Liver (tissue), 3 donors: ENCODE measurements at regions not wholly inside any gene's neighbourhood (a gene's known extent, or its start where the extent isn't known, plus 50 kb on each side); places are given as distances from the start of the nearest gene placed in this dataset.

ENCODE experiments used
- CTCF ChIP-seq: fragments of 150-350 bp; IDR thresholded peaks from 2 replicates; pipeline ENCODE4 v1.5.1; 2017; ENCODE audit warnings: improper control_type of control experiment, low read depth, low read length; ENCODE audit not compliant: missing input control
- GABPA ChIP-seq, 2 donors: IDR thresholded peaks in 1 of 2; conservative IDR thresholded peaks in 1 of 2; 2 replicates each; pipeline ENCODE4 v1.6.1; 2016; ENCODE audit warnings: antibody characterized with exemption in 2 of 2, mild to moderate bottlenecking in 1 of 2, moderate library complexity in 1 of 2
- RXRA ChIP-seq, 2 donors: IDR thresholded peaks; 2 replicates each; pipeline ENCODE4 v1.6.1; 2017 to 2018; ENCODE audit warnings: antibody characterized with exemption in 2 of 2, mild to moderate bottlenecking in 1 of 2
- donor health status: healthy.
- donor health status: healthy.

DNA sequence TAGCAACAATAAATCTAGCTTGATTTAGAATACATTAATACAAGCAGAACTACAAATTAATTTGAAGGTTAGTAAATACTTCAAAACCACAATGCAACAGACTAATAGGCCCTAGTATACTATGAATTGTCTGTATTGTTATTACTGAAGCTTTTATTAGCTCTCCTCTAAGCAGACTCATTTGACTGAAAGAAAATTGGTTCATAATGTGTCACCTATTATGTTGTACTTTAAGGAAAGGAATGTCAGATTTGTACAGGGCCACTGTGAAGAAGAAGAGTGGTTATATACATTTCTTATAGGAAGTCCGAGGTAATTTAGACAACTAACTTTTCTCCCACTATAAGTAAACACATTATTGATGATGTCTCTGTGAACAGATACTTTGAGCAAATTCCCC, 954.5 kb downstream of the ZPLD1 start:
- no peak for TF ChIP-seq GABPA (IDR thresholded peaks at IDR 0.05 in 1 of 2, conservative IDR thresholded peaks at IDR 0.05 in 1 of 2)
- no peak for TF ChIP-seq RXRA (IDR thresholded peaks at IDR 0.05)
- TF ChIP-seq CTCF: no peak
